Lower leg skin (tissue), 4 donors: ENCODE measurements at regions not wholly inside any gene's neighbourhood (a gene's known extent, or its start where the extent isn't known, plus 50 kb on each side); places are given as distances from the start of the nearest gene placed in this dataset.

Source experiments
- DNase-seq, 2 donors: peaks; one replicate each; pipeline ENCODE4 v3.0.0-alpha.2; 2019; ENCODE audit warnings: low spot score in 2 of 2
- H3K4me3 ChIP-seq: fragments of 200-600 bp; sonication (generic); 2 replicates; pipeline ENCODE4 v1.5.1; 2017; ENCODE audit warnings: mild to moderate bottlenecking, low read depth; ENCODE audit not compliant: poor library complexity, severe bottlenecking
- POLR2A ChIP-seq, 2 donors: fragments of 450-650 bp; IDR thresholded peaks; one replicate each; pipeline ENCODE4 v1.6.1; 2016 to 2017; ENCODE audit warnings: antibody characterized with exemption in 2 of 2, mild to moderate bottlenecking in 1 of 2, moderate library complexity in 1 of 2
- WGBS, 2 donors: methylation state at CpG; one replicate each; pipeline ENCODE4 v1.1.5; 2018; 5-methylcytosine and 5-hydroxymethylcytosine counted together
- intact Hi-C: fragments of 100-400 bp; cut with DNase I; formaldehyde crosslinking; loops from one replicate; pipeline ENCODE4 v1.15.0; 2023; ENCODE audit warnings: low total_unique reads
- TF ChIP-seq, protein P1 (sequence below), 3 donors: fragments of 450-650 bp; IDR thresholded peaks; one replicate each; pipeline ENCODE4 v1.5.1; 2016; ENCODE audit warnings: antibody characterized with exemption in 3 of 3, mild to moderate bottlenecking in 3 of 3, moderate library complexity in 2 of 3

- intact Hi-C loops, result no loop called here
- no peak overlapping the region for H3K4me3 ChIP-seq
- TF ChIP-seq, protein P1, sequence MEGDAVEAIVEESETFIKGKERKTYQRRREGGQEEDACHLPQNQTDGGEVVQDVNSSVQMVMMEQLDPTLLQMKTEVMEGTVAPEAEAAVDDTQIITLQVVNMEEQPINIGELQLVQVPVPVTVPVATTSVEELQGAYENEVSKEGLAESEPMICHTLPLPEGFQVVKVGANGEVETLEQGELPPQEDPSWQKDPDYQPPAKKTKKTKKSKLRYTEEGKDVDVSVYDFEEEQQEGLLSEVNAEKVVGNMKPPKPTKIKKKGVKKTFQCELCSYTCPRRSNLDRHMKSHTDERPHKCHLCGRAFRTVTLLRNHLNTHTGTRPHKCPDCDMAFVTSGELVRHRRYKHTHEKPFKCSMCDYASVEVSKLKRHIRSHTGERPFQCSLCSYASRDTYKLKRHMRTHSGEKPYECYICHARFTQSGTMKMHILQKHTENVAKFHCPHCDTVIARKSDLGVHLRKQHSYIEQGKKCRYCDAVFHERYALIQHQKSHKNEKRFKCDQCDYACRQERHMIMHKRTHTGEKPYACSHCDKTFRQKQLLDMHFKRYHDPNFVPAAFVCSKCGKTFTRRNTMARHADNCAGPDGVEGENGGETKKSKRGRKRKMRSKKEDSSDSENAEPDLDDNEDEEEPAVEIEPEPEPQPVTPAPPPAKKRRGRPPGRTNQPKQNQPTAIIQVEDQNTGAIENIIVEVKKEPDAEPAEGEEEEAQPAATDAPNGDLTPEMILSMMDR (IDR thresholded peaks at IDR 0.05), result no peak
- no peak for TF ChIP-seq POLR2A (IDR thresholded peaks at IDR 0.05)
- 95 to 96% methylated on average over 7 of the region's 7 CpGs for WGBS, 2 donors
- peak in 1 of 2 donors; percentile 57 for DNase-seq
Observed at GRCh38 chr2:217069263-217070042, 209.6 kb upstream of the TNP1 start.

DNA sequence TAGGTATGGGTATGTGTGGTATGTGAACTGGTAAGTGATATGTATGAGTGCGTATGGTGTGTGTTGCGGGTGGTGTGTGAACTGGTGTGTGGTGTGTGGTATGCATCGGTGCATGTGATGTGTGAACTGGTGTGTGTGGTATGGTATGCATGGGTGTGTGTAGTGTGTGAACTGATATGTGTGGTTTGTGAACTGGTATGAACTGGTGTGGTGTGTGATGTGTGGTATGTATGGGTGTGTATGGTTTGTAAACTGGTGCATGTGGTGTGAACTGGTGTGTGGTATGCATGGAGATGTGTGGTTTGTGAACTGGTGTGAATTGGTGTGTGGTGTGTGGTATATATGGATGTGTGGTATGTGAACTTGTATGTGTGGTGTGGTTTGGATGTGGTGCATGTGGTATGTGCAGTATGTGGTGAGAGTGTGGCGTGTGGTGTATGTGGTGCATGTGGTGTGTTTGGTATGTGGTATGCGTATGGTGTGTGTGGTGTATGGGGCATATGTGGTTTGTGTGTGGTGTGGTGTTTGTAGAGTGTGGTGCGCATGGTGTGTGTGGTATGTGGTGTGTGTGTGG lies 208.9 kb upstream of the TNP1 start:
- 95% methylated on average over 6 of the region's 6 CpGs for WGBS, 2 donors
- TF ChIP-seq POLR2A (IDR thresholded peaks at IDR 0.05), result no peak
- TF ChIP-seq, protein P1 (IDR thresholded peaks at IDR 0.05), result no peak
- no peak overlapping the region for H3K4me3 ChIP-seq
- intact Hi-C loops, result no loop called here
- peak in 1 of 2 donors; percentile 43 for DNase-seq

DNA sequence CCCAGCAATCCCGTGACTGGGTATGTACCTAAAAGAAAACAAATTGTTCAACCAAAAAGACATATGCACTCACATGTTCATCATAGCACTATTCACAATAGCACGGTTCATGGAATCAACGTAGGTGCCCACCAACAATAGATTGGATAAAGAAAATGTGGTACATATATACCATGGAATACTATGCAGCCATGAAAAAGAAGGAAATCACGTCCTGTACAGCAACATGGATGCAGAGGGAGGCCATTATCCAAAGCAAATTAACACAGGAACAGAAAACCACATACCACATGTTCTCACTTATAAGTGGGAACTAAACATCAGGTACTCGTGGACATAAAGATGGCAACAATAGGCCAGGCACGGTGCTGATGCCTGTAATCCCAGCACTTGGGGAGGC lies 207.9 kb upstream of the TNP1 start:
- no peak overlapping the region for H3K4me3 ChIP-seq
- DNase-seq, result no peak
- intact Hi-C loops, result no loop called here
- WGBS, 2 donors, result 92 to 97% methylated on average over 6 of the region's 6 CpGs
- TF ChIP-seq, protein P1 (IDR thresholded peaks at IDR 0.05), result no peak
- TF ChIP-seq POLR2A (IDR thresholded peaks at IDR 0.05), result no peak

GRCh38 chr2:217066510-217067270 lies 206.8 kb upstream of the TNP1 start:
- TF ChIP-seq, protein P1 (IDR thresholded peaks at IDR 0.05), result no peak
- no peak for TF ChIP-seq POLR2A (IDR thresholded peaks at IDR 0.05)
- intact Hi-C loops, result no loop called here
- WGBS, 2 donors, result 94 to 95% methylated on average over 21 of the region's 21 CpGs
- peak in 1 of 2 donors; percentile 43 for DNase-seq
- no peak overlapping the region for H3K4me3 ChIP-seq

- peak in 1 of 2 donors; percentile 28 for DNase-seq
- no peak for TF ChIP-seq POLR2A (IDR thresholded peaks at IDR 0.05)
- TF ChIP-seq, protein P1 (IDR thresholded peaks at IDR 0.05), result no peak
- whole genome bisulfite sequencing, 2 donors, result 66 to 73% methylated on average over 7 of the region's 7 CpGs
- intact Hi-C loops, result no loop called here
- H3K4me3 ChIP-seq, result no peak overlapping the region
Observed at GRCh38 chr2:217065695-217066405, 206.0 kb upstream of the TNP1 start.
